GM18526 (cell line): ENCODE measurements at regions not wholly inside any gene's neighbourhood (a gene's known extent, or its start where the extent isn't known, plus 50 kb on each side); places are given as distances from the start of the nearest gene placed in this dataset.

ENCODE experiments used
- POLR2A ChIP-seq: IDR thresholded peaks from 3 replicates; pipeline ENCODE4 v1.6.1; 2011; ENCODE audit not compliant: insufficient read length; ENCODE audit errors: extremely low read depth

- TF ChIP-seq POLR2A: no peak
Measured at GRCh38 chr14:55782166-55782565, 202.2 kb downstream of the KTN1 start.

GRCh38 chr14:55789406-55789805 is 209.4 kb downstream of the KTN1 start:
- no peak for TF ChIP-seq POLR2A

GRCh38 chr14:55794655-55795595 is 214.9 kb downstream of the KTN1 start:
- TF ChIP-seq POLR2A: no peak

- TF ChIP-seq POLR2A: no peak
Measured at GRCh38 chr14:55798406-55798805, 218.4 kb downstream of the KTN1 start.

- no peak for TF ChIP-seq POLR2A
Measured at GRCh38 chr14:55799508-55800095, 219.6 kb downstream of the KTN1 start.

- TF ChIP-seq POLR2A: no peak
Measured at GRCh38 chr14:55800156-55800785, 220.3 kb downstream of the KTN1 start.

GRCh38 chr14:55801121-55801520 is 221.1 kb downstream of the KTN1 start:
- no peak for TF ChIP-seq POLR2A

GRCh38 chr14:55802986-55803872 is 223.2 kb downstream of the KTN1 start:
- no peak for TF ChIP-seq POLR2A

GRCh38 chr14:55803873-55804553 is 224.0 kb downstream of the KTN1 start:
- no peak for TF ChIP-seq POLR2A

- TF ChIP-seq POLR2A: no peak
Measured at GRCh38 chr14:55805250-55805649, 225.2 kb downstream of the KTN1 start.

GRCh38 chr14:55807053-55807880 is 227.3 kb downstream of the KTN1 start:
- no peak for TF ChIP-seq POLR2A

- no peak for TF ChIP-seq POLR2A
Measured at GRCh38 chr14:55807881-55808379, 227.9 kb downstream of the KTN1 start.

GRCh38 chr14:55813630-55814029 is 233.6 kb downstream of the KTN1 start:
- no peak for TF ChIP-seq POLR2A
